HG03175 (cell line): ENCODE measurements at regions not wholly inside any gene's neighbourhood (a gene's known extent, or its start where the extent isn't known, plus 50 kb on each side); places are given as distances from the start of the nearest gene placed in this dataset.

Source experiments
- ATAC-seq: cut with Tn5 transposase; IDR thresholded peaks from one replicate; pipeline ENCODE4 v1.9.1; 2021; ENCODE audit warnings: mild to moderate bottlenecking, moderate library complexity; ENCODE audit not compliant: unreplicated experiment

- no peak for ATAC-seq
These were observed 286.3 kb downstream of the MATN1 start for GRCh38 chr1:30437059-30437576.

GRCh38 chr1:30427545-30427944, 295.8 kb downstream of the MATN1 start:
- ATAC-seq = no peak

GRCh38 chr1:30425046-30425445, 298.3 kb downstream of the MATN1 start:
- no peak for ATAC-seq

GRCh38 chr1:30423570-30423969, 299.8 kb downstream of the MATN1 start:
- ATAC-seq = no peak

- no peak for ATAC-seq
These were observed 301.1 kb downstream of the MATN1 start for GRCh38 chr1:30422251-30422650.

GRCh38 chr1:30420519-30421050, 302.8 kb downstream of the MATN1 start:
- ATAC-seq = no peak

- ATAC-seq = no peak
These were observed 303.6 kb downstream of the MATN1 start for GRCh38 chr1:30419831-30420230.

GRCh38 chr1:30418939-30419720, 304.3 kb downstream of the MATN1 start:
- no peak for ATAC-seq

- ATAC-seq = no peak
These were observed 305.1 kb downstream of the MATN1 start for GRCh38 chr1:30418061-30418938.

- ATAC-seq = no peak
These were observed 305.7 kb downstream of the MATN1 start for GRCh38 chr1:30417701-30418046.

GRCh38 chr1:30417001-30417700, 306.2 kb downstream of the MATN1 start:
- ATAC-seq = no peak

- no peak for ATAC-seq
These were observed 307.1 kb downstream of the MATN1 start for GRCh38 chr1:30416221-30416820.

GRCh38 chr1:30415171-30415940, 308.0 kb downstream of the MATN1 start:
- ATAC-seq = no peak

GRCh38 chr1:30414851-30415165, 308.6 kb downstream of the MATN1 start:
- ATAC-seq = no peak

- no peak for ATAC-seq
These were observed 309.1 kb downstream of the MATN1 start for GRCh38 chr1:30414086-30414850.

- no peak for ATAC-seq
These were observed 309.8 kb downstream of the MATN1 start for GRCh38 chr1:30413606-30414005.

- no peak for ATAC-seq
These were observed 310.3 kb downstream of the MATN1 start for GRCh38 chr1:30413111-30413440.

GRCh38 chr1:30412241-30413110, 310.9 kb downstream of the MATN1 start:
- no peak for ATAC-seq
